ENCODE measurements at regions not wholly inside any gene's neighbourhood (a gene's known extent, or its start where the extent isn't known, plus 50 kb on each side); places are given as distances from the start of the nearest gene placed in this dataset.

GRCh38 chr9:4402501-4402900, 87.8 kb upstream of the SLC1A1 start:
- TF ChIP-seq CTCF (IDR thresholded peaks at IDR 0.05; ENCODE audit: low read depth, low read length, poor library complexity, severe bottlenecking), result no peak
- TF ChIP-seq EZH2phosphoT487 (IDR thresholded peaks at IDR 0.05; ENCODE audit: borderline replicate concordance, low read length), result no peak

Data from DOHH2 (cell line).